IMR-90 (cell line): ENCODE measurements at regions not wholly inside any gene's neighbourhood (a gene's known extent, or its start where the extent isn't known, plus 50 kb on each side); places are given as distances from the start of the nearest gene placed in this dataset.

Source experiments
- ATAC-seq: fragments of 200-7000 bp; cut with Tn5 transposase; 2 replicates; pipeline ENCODE4 v1.9.1; 2020; ENCODE audit warnings: low read depth, mild to moderate bottlenecking, moderate library complexity
- BruUV-seq: library from RNA; stranded (reverse); fragments of 400-500 nt; replicated peaks from 2 replicates; lab custom pipeline; 2021; lab: Mats Ljungman, UMichigan
- CTCF ChIA-PET: fragments of 300-600 bp; formaldehyde crosslinking; extraction: SDS; loops from one replicate; lab custom pipeline; 2021; ENCODE audit warnings: antibody characterized with exemption; lab: Yijun Ruan, JAX
- POLR2A ChIA-PET: fragments of 300-600 bp; sonication (Branson Sonifier 250); formaldehyde crosslinking; loops from one replicate; lab custom pipeline; 2022; ENCODE audit warnings: antibody characterized with exemption; ENCODE audit not compliant: unreplicated experiment; lab: Charles Lee
- DNase-seq: peaks from one replicate; pipeline ENCODE4 v3.0.0; 2013
- H2AFZ ChIP-seq: replicated peaks from 2 replicates; pipeline ENCODE3; 2013; ENCODE audit warnings: low read length, mild to moderate bottlenecking; ENCODE audit not compliant: poor library complexity
- H2AK5ac ChIP-seq: 2 replicates; pipeline ENCODE4 v1.6.1; 2013; ENCODE audit warnings: low read depth, low read length, inconsistent platforms
- H2AK9ac ChIP-seq: replicated peaks from 2 replicates; pipeline ENCODE3; 2013; ENCODE audit warnings: mild to moderate bottlenecking, low read depth, low read length, moderate library complexity; ENCODE audit not compliant: poor library complexity
- H2BK120ac ChIP-seq: 2 replicates; pipeline ENCODE4 v1.6.1; 2013; ENCODE audit warnings: low read depth, low read length, inconsistent platforms
- H2BK15ac ChIP-seq: 3 replicates; pipeline ENCODE4 v1.6.1; 2013; ENCODE audit warnings: low read depth, low read length, inconsistent platforms
- H2BK20ac ChIP-seq: 2 replicates; pipeline ENCODE4 v1.6.1; 2013; ENCODE audit warnings: low read depth, mild to moderate bottlenecking, inconsistent platforms, low read length, moderate library complexity
- H2BK5ac ChIP-seq: 2 replicates; pipeline ENCODE4 v1.6.1; 2013; ENCODE audit warnings: mild to moderate bottlenecking, low read depth, low read length, inconsistent platforms; ENCODE audit not compliant: poor library complexity, severe bottlenecking
- H3K14ac ChIP-seq: replicated peaks from 2 replicates; pipeline ENCODE4 v1.6.1; 2013; ENCODE audit warnings: low read depth, low read length, inconsistent platforms
- H3K18ac ChIP-seq: 2 replicates; pipeline ENCODE4 v1.6.1; 2013; ENCODE audit warnings: low read depth, low read length, control low read depth
- H3K23ac ChIP-seq: 2 replicates; pipeline ENCODE4 v1.6.1; 2013; ENCODE audit warnings: low read depth, low read length, inconsistent platforms
- H3K27ac ChIP-seq: 2 replicates; pipeline ENCODE4 v1.5.1; 2013; ENCODE audit warnings: mild to moderate bottlenecking, control low read depth, low read length; ENCODE audit not compliant: insufficient read depth
- H3K27me3 ChIP-seq: 2 replicates; pipeline ENCODE4 v1.6.1; 2013; ENCODE audit warnings: low read length; ENCODE audit not compliant: control insufficient read depth, insufficient read depth
- H3K36me3 ChIP-seq: 2 replicates; pipeline ENCODE4 v1.6.1; 2013; ENCODE audit warnings: low read length, mixed read lengths; ENCODE audit not compliant: control insufficient read depth, insufficient read depth
- H3K4ac ChIP-seq: 2 replicates; pipeline ENCODE4 v1.6.1; 2013; ENCODE audit warnings: low read depth, low read length, inconsistent platforms
- H3K4me1 ChIP-seq: 2 replicates; pipeline ENCODE4 v1.6.1; 2013; ENCODE audit warnings: low read length, mixed read lengths; ENCODE audit not compliant: control insufficient read depth, insufficient read depth
- H3K4me2 ChIP-seq: 2 replicates; pipeline ENCODE4 v1.6.1; 2013; ENCODE audit warnings: low read depth, mild to moderate bottlenecking, control low read depth, low read length, moderate library complexity
- H3K4me3 ChIP-seq: 2 replicates; pipeline ENCODE4 v1.5.1; 2013; ENCODE audit warnings: low read depth, mild to moderate bottlenecking, control low read depth, low read length, moderate library complexity; ENCODE audit not compliant: insufficient read depth
- H3K56ac ChIP-seq: 2 replicates; pipeline ENCODE4 v1.6.1; 2013; ENCODE audit warnings: low read length, inconsistent platforms; ENCODE audit not compliant: insufficient read depth; ENCODE audit errors: extremely low read depth
- H3K79me1 ChIP-seq, 2 experiments: 2 replicates each; pipeline ENCODE4 v1.6.1; 2013; ENCODE audit warnings: low read length in 2 of 2, inconsistent platforms in 1 of 2, low read depth in 1 of 2
- H3K9ac ChIP-seq: 2 replicates; pipeline ENCODE4 v1.6.1; 2013; ENCODE audit warnings: low read depth, low read length, control low read depth
- H3K9me1 ChIP-seq: 2 replicates; pipeline ENCODE4 v1.6.1; 2013; ENCODE audit warnings: low read length, inconsistent platforms; ENCODE audit not compliant: insufficient read depth
- H3K9me3 ChIP-seq: 2 replicates; pipeline ENCODE4 v1.6.1; 2013; ENCODE audit warnings: low read length; ENCODE audit not compliant: control insufficient read depth, insufficient read depth
- H4K20me1 ChIP-seq: 2 replicates; pipeline ENCODE4 v1.6.1; 2013; ENCODE audit warnings: low read length, inconsistent platforms; ENCODE audit not compliant: insufficient read depth
- H4K5ac ChIP-seq: 2 replicates; pipeline ENCODE4 v1.6.1; 2013; ENCODE audit warnings: mild to moderate bottlenecking, low read depth, low read length, control low read depth
- H4K8ac ChIP-seq, 2 experiments: 2 replicates each; pipeline ENCODE4 v1.6.1; 2013; ENCODE audit warnings: low read depth in 2 of 2, low read length in 2 of 2, control low read depth in 1 of 2, inconsistent platforms in 1 of 2
- H4K91ac ChIP-seq: 2 replicates; pipeline ENCODE4 v1.6.1; 2013; ENCODE audit warnings: low read depth, low read length, inconsistent platforms; ENCODE audit not compliant: insufficient read depth
- CEBPB ChIP-seq: IDR thresholded peaks from 2 replicates; pipeline ENCODE4 v1.6.1; 2012; ENCODE audit warnings: low read depth, low read length, improper control_type of control experiment
- FOS ChIP-seq: fragments of 150-350 bp; IDR thresholded peaks from 2 replicates; pipeline ENCODE4 v1.6.1; 2016; ENCODE audit warnings: low read depth, low read length
- MAFK ChIP-seq: IDR thresholded peaks from 2 replicates; pipeline ENCODE4 v1.6.1; 2012; ENCODE audit warnings: low read depth, low read length, improper control_type of control experiment
- MXI1 ChIP-seq: IDR thresholded peaks from 2 replicates; pipeline ENCODE4 v1.6.1; 2012; ENCODE audit warnings: low read depth, mild to moderate bottlenecking, low read length, moderate library complexity, borderline replicate concordance
- RCOR1 ChIP-seq: IDR thresholded peaks from 2 replicates; pipeline ENCODE4 v1.6.1; 2012; ENCODE audit warnings: mild to moderate bottlenecking, low read length, improper control_type of control experiment; ENCODE audit not compliant: insufficient replicate concordance
- WGBS, 2 experiments: methylation state at CpG; one replicate each; pipeline versions ENCODE4 v1.1.5 to v1.1.7; 2013; ENCODE audit warnings: missing lambda C conversion rate in 2 of 2; ENCODE audit not compliant: insufficient read length in 1 of 2; ENCODE audit errors: extremely low coverage in 2 of 2; 5-methylcytosine and 5-hydroxymethylcytosine counted together
- dilution Hi-C: fragments of 300-500 bp; cut with HindIII; formaldehyde crosslinking; loops from one replicate; pipeline ENCODE4 v1.14.3; 2018; ENCODE audit warnings: low sequenced_read_pairs; ENCODE audit not compliant: unreplicated experiment
- in situ Hi-C: fragments of 300-500 bp; cut with MboI; formaldehyde crosslinking; loops from 3 replicates; pipeline ENCODE4 v1.14.3; 2019; ENCODE audit warnings: low sequenced_read_pairs, inconsistent platforms, mixed read lengths
- intact Hi-C: fragments of 100-400 bp; cut with micrococcal nuclease; formaldehyde crosslinking; loops from 2 replicates; pipeline ENCODE4 v1.10.0; 2022

DNA sequence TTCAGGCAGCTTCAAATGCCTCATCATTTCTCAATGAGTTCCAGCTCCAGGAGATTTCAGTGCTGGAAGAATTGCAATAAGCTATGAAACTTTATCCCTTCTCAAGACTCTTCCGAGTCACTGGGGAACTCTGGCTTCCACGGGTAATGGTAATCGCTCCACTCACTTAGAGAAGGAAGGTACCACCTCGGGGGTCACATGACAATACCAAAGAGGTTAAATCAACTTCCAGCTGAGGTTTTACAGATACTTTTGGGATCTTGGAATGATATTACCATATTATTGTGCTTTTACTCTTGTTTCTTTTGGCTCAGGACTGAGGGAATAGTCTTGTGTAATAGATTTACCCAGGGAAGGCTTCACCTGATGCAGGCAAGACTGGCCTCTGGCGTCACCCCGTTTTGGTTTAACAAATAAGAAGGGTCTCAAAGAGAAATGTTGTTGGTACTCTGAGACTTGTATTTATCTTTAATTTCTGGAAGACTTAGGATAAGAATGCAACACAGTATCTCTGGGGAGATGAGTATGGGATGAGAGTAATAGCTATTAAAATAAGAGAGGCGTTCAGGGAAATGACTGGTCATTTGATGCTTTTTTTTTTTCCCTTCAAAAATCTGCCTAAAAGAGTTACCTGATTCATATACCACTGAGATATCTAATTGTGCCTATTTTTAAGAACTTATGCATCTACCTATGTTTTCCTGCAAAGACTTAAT is 316.9 kb upstream of the ZEB2 start:
- no peak overlapping the region for H3K27ac ChIP-seq
- H4K20me1 ChIP-seq, result no peaks in the 10 kb centered on the region
- H3K9ac ChIP-seq, result no peak overlapping the region
- H2BK20ac ChIP-seq, result peak overlapping the region; percentile 2; the same call in 1 of the 2 replicates
- in situ Hi-C loops (no loop called here), intact Hi-C loops (loop anchor here (5.0 kb wide), 1 partner anchor 314 kb away; the partner anchor contains the start of gene ZEB2), dilution Hi-C loops (no loop called here)
- no peak overlapping the region for H2AFZ ChIP-seq
- 0 out of 2 replicates have a peak overlapping the region, but pooled peaks have one; percentile 40 for H2AK5ac ChIP-seq
- no peak overlapping the region for H3K23ac ChIP-seq
- no peaks in the 10 kb centered on the region for H3K36me3 ChIP-seq
- H3K4me1 ChIP-seq, result peaks cover 9% of the 10 kb centered on the region
- H3K56ac ChIP-seq, result no peak overlapping the region
- H3K14ac ChIP-seq, result no peak overlapping the region
- H3K18ac ChIP-seq, result no peak overlapping the region
- no CpG with 5 or more reads among the region's 7 CpGs for WGBS, 2 experiments
- no peaks in the 10 kb centered on the region; a peak in 1 of 4 replicates for H3K79me1 ChIP-seq
- no peaks in the 10 kb centered on the region for H3K9me3 ChIP-seq
- H3K4me2 ChIP-seq, result no peak overlapping the region
- ATAC-seq, result no peak
- peak overlapping the region; percentile 5; the same call in 1 of the 2 replicates for H2BK120ac ChIP-seq
- H2AK9ac ChIP-seq, result no peak overlapping the region
- no peak overlapping the region for H3K4me3 ChIP-seq
- H4K8ac ChIP-seq, result no peak overlapping the region; a peak in 1 of 4 replicates
- ChIA-PET CTCF (interaction anchor here (0.5 kb wide), 1 partner anchor 121 kb away, joined by 4 read pairs; no protein-coding TSS in a partner anchor), POLR2A (interaction anchor here (0.5 kb wide), 1 partner anchor 909 kb away, joined by 14 read pairs; no protein-coding TSS in a partner anchor)
- H2BK5ac ChIP-seq, result no peak overlapping the region
- no TSS peak for BruUV-seq
- no peak overlapping the region for H3K4ac ChIP-seq
- no peak overlapping the region for H4K91ac ChIP-seq
- H2BK15ac ChIP-seq, result no peak overlapping the region
- peaks cover 5% of the 10 kb centered on the region; the same call in 1 of the 2 replicates for H3K9me1 ChIP-seq
- TF ChIP-seq FOS, result no peak
- no peak for TF ChIP-seq MAFK
- no peak for TF ChIP-seq CEBPB
- no peak for TF ChIP-seq MXI1
- no peak for TF ChIP-seq RCOR1
- no peaks in the 10 kb centered on the region for H3K27me3 ChIP-seq
- DNase-seq, result peak; percentile 65
- H4K5ac ChIP-seq, result no peak overlapping the region
